HepG2 (cell line): ENCODE measurements at regions not wholly inside any gene's neighbourhood (a gene's known extent, or its start where the extent isn't known, plus 50 kb on each side); places are given as distances from the start of the nearest gene placed in this dataset.

Experiments
- ELF4 ChIP-seq: sonication (generic); formaldehyde crosslinking; IDR thresholded peaks from 2 replicates; pipeline ENCODE4 v1.5.0; 2020; ENCODE audit warnings: missing genetic modification reagents, mild to moderate bottlenecking, moderate library complexity, borderline replicate concordance
- EP300 ChIP-seq, 3 experiments: sonication (generic) in 1 of 3; formaldehyde crosslinking in 1 of 3; IDR thresholded peaks; 2 replicates each; pipeline versions ENCODE4 v1.5.1 to v1.6.1; 2011 to 2020; ENCODE audit warnings: low read depth in 2 of 3, low read length in 2 of 3, borderline replicate concordance in 1 of 3, improper control_type of control experiment in 1 of 3, mild to moderate bottlenecking in 1 of 3, missing genetic modification reagents in 1 of 3, moderate library complexity in 1 of 3
- KDM6A ChIP-seq: IDR thresholded peaks from 2 replicates; pipeline ENCODE4 v1.6.1; 2016; ENCODE audit warnings: low read depth
- SP1 ChIP-seq, 2 experiments: fragments of 450-650 bp in 1 of 2; sonication (generic) in 1 of 2; formaldehyde crosslinking in 1 of 2; IDR thresholded peaks; 2 replicates each; pipeline versions ENCODE4 v1.4.0 to v1.6.1; 2016 to 2020; ENCODE audit warnings: missing genetic modification reagents in 1 of 2
- THYN1 ChIP-seq: sonication (generic); formaldehyde crosslinking; IDR thresholded peaks from 2 replicates; pipeline ENCODE4 v1.8.1; 2023; ENCODE audit warnings: low read depth, mild to moderate bottlenecking, moderate library complexity, missing genetic modification reagents, borderline replicate concordance
- ZNF335 ChIP-seq: sonication (generic); formaldehyde crosslinking; IDR thresholded peaks from 2 replicates; pipeline ENCODE4 v1.4.0; 2020; ENCODE audit warnings: missing genetic modification reagents
- TF ChIP-seq, protein P1 (sequence below): sonication (generic); formaldehyde crosslinking; IDR thresholded peaks from 2 replicates; pipeline ENCODE4 v1.8.1; 2022; ENCODE audit warnings: mild to moderate bottlenecking, missing genetic modification reagents

DNA sequence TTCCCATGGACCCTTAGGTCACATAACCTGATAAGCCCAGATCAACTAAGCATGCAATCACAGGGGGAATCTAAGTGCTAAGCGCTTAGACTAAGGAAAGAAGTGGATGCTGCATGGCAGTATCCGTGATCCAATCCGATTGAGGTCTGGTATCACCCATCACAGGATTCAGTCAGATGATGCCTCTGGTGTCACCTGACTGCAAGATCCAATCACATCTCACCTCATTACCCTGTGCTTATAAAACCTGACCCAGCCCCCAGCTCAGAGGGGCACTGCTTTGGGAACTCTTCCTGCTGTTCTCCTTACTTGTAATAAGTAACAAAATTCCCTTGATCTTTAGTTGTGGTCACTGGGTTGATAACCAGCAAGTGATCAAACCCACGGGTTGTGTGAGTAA is 84.7 kb upstream of the TMEM168 start:
- TF ChIP-seq THYN1 (CRISPR knock-in tag): no peak
- TF ChIP-seq, protein P1, sequence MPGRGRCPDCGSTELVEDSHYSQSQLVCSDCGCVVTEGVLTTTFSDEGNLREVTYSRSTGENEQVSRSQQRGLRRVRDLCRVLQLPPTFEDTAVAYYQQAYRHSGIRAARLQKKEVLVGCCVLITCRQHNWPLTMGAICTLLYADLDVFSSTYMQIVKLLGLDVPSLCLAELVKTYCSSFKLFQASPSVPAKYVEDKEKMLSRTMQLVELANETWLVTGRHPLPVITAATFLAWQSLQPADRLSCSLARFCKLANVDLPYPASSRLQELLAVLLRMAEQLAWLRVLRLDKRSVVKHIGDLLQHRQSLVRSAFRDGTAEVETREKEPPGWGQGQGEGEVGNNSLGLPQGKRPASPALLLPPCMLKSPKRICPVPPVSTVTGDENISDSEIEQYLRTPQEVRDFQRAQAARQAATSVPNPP: no peak
- TF ChIP-seq KDM6A (CRISPR knock-in tag): no peak
- TF ChIP-seq EP300 (IDR thresholded peaks at IDR 0.05; ENCODE audit: low read depth in 2 of 2, low read length in 2 of 2): no peak
- TF ChIP-seq EP300 (CRISPR knock-in tag; IDR thresholded peaks at IDR 0.05; ENCODE audit: borderline replicate concordance): no peak
- no peak for TF ChIP-seq SP1 (IDR thresholded peaks at IDR 0.05)
- no peak for TF ChIP-seq SP1 (CRISPR knock-in tag; IDR thresholded peaks at IDR 0.05)
- TF ChIP-seq ELF4 (CRISPR knock-in tag): no peak
- TF ChIP-seq ZNF335 (CRISPR knock-in tag): no peak
